Keratinocyte (primary cell): ENCODE measurements at regions not wholly inside any gene's neighbourhood (a gene's known extent, or its start where the extent isn't known, plus 50 kb on each side); places are given as distances from the start of the nearest gene placed in this dataset.

Experiments
- DNase-seq: peaks from one replicate; pipeline ENCODE4 v3.0.0-alpha.2; 2011; ENCODE audit warnings: low read depth, missing footprints, low spot score
- FAIRE-seq: peaks from 2 replicates; lab custom pipeline; 2011; peaks lifted over from hg19 to GRCh38; lab: Jason Lieb, UNC
- H2AFZ ChIP-seq: 2 replicates; pipeline ENCODE4 v1.6.0; 2012; ENCODE audit warnings: low read length, control low read depth, inconsistent platforms; ENCODE audit not compliant: control insufficient read depth
- H3K27ac ChIP-seq: 2 replicates; pipeline ENCODE4 v1.5.1; 2011; ENCODE audit warnings: low read length; ENCODE audit not compliant: control insufficient read depth, insufficient read depth
- H3K27me3 ChIP-seq: 3 replicates; pipeline ENCODE4 v1.6.0; 2011; ENCODE audit warnings: low read length; ENCODE audit not compliant: control insufficient read depth, insufficient read depth; ENCODE audit errors: extremely low read depth
- H3K36me3 ChIP-seq, 2 experiments: 2 replicates in 1 of 2; 3 replicates in 1 of 2; pipeline ENCODE4 v1.5.1; 2011; ENCODE audit warnings: low read length in 2 of 2, mild to moderate bottlenecking in 1 of 2; ENCODE audit not compliant: control insufficient read depth in 2 of 2, insufficient read depth in 2 of 2; ENCODE audit errors: extremely low read depth in 1 of 2
- H3K4me1 ChIP-seq: 3 replicates; pipeline ENCODE4 v1.5.1; 2011; ENCODE audit warnings: low read length; ENCODE audit not compliant: control insufficient read depth, insufficient read depth; ENCODE audit errors: extremely low read depth
- H3K4me2 ChIP-seq: 3 replicates; pipeline ENCODE4 v1.6.0; 2011; ENCODE audit warnings: low read depth, low read length; ENCODE audit not compliant: control insufficient read depth, insufficient read depth; ENCODE audit errors: extremely low read depth
- H3K4me3 ChIP-seq, 3 experiments: fragments of 200-600 bp in 1 of 3; sonication (generic) in 1 of 3; 2 replicates in 2 of 3; 3 replicates in 1 of 3; pipeline ENCODE4 v1.5.1; 2011 to 2016; ENCODE audit warnings: low read length in 3 of 3, mild to moderate bottlenecking in 3 of 3, control low read depth in 2 of 3, inconsistent platforms in 1 of 3, low read depth in 1 of 3, mixed read lengths in 1 of 3, mixed run types in 1 of 3, moderate library complexity in 1 of 3; ENCODE audit not compliant: control insufficient read depth in 2 of 3, insufficient read depth in 2 of 3; ENCODE audit errors: extremely low read depth in 1 of 3
- H3K79me2 ChIP-seq: 2 replicates; pipeline ENCODE4 v1.6.0; 2012; ENCODE audit warnings: low read length; ENCODE audit not compliant: control insufficient read depth, insufficient read depth
- H3K9ac ChIP-seq: 3 replicates; pipeline ENCODE4 v1.6.0; 2011; ENCODE audit warnings: low read length; ENCODE audit not compliant: control insufficient read depth, insufficient read depth; ENCODE audit errors: extremely low read depth
- H3K9me1 ChIP-seq: 3 replicates; pipeline ENCODE4 v1.6.0; 2011; ENCODE audit warnings: low read length; ENCODE audit not compliant: control insufficient read depth, insufficient read depth; ENCODE audit errors: extremely low read depth
- H3K9me3 ChIP-seq: 2 replicates; pipeline ENCODE4 v1.5.1; 2012; ENCODE audit warnings: low read depth, low read length; ENCODE audit not compliant: control insufficient read depth
- H4K20me1 ChIP-seq: 3 replicates; pipeline ENCODE4 v1.6.0; 2011; ENCODE audit warnings: low read length; ENCODE audit not compliant: control insufficient read depth, insufficient read depth; ENCODE audit errors: extremely low read depth
- CTCF ChIP-seq, 3 experiments: IDR thresholded peaks in 1 of 3; conservative IDR thresholded peaks in 1 of 3; optimal IDR thresholded peaks in 1 of 3; 2 replicates in 2 of 3; 3 replicates in 1 of 3; pipeline versions ENCODE3 to v1.5.1; 2011; ENCODE audit warnings: low read length in 3 of 3, mild to moderate bottlenecking in 3 of 3, moderate library complexity in 2 of 3, control low read depth in 1 of 3, inconsistent platforms in 1 of 3; ENCODE audit not compliant: insufficient read depth in 2 of 3; ENCODE audit errors: extremely low read depth in 1 of 3
- EZH2 ChIP-seq: IDR thresholded peaks from one replicate; pipeline ENCODE4 v1.6.1; 2012; ENCODE audit warnings: inconsistent platforms, mild to moderate bottlenecking, low read length, moderate library complexity
- dilution Hi-C: fragments of 300-500 bp; cut with MboI; formaldehyde crosslinking; loops from one replicate; pipeline ENCODE4 v1.7.0; 2020; ENCODE audit warnings: low sequenced_read_pairs; ENCODE audit not compliant: extremely low pct_ligation_motif_present

GRCh38 chr3:5813521-5813920, 626.0 kb downstream of the EDEM1 start:
- no peaks in the 10 kb centered on the region for H3K9me1 ChIP-seq
- H2AFZ ChIP-seq, result no peak overlapping the region
- H3K27me3 ChIP-seq, result no peaks in the 10 kb centered on the region
- no peaks in the 10 kb centered on the region for H3K79me2 ChIP-seq
- no peak for FAIRE-seq
- H4K20me1 ChIP-seq, result no peaks in the 10 kb centered on the region
- no peaks in the 10 kb centered on the region for H3K9me3 ChIP-seq
- no peak overlapping the region for H3K4me3 ChIP-seq
- no peak overlapping the region for H3K27ac ChIP-seq
- no peak for TF ChIP-seq CTCF (optimal IDR thresholded peaks at IDR 0.05 in 1 of 3, IDR thresholded peaks at IDR 0.05 in 1 of 3, conservative IDR thresholded peaks at IDR 0.05 in 1 of 3; ENCODE audit: extremely low read depth in 1 of 3, insufficient read depth in 2 of 3, low read length in 3 of 3)
- TF ChIP-seq EZH2, result no peak
- no peak for DNase-seq
- dilution Hi-C loops, result no loop called here
- H3K36me3 ChIP-seq, result no peaks in the 10 kb centered on the region
- H3K9ac ChIP-seq, result no peak overlapping the region
- H3K4me2 ChIP-seq, result no peak overlapping the region
- no peaks in the 10 kb centered on the region for H3K4me1 ChIP-seq

GRCh38 chr3:5822843-5823242, 635.3 kb downstream of the EDEM1 start:
- no peaks in the 10 kb centered on the region for H3K9me1 ChIP-seq
- no peaks in the 10 kb centered on the region for H3K79me2 ChIP-seq
- no peak overlapping the region for H3K9ac ChIP-seq
- H3K4me3 ChIP-seq, result no peak overlapping the region
- DNase-seq (no peak), FAIRE-seq (no peak)
- no peak overlapping the region for H2AFZ ChIP-seq
- no peaks in the 10 kb centered on the region for H3K36me3 ChIP-seq
- no peak overlapping the region for H3K4me2 ChIP-seq
- no peak for TF ChIP-seq CTCF (optimal IDR thresholded peaks at IDR 0.05 in 1 of 3, IDR thresholded peaks at IDR 0.05 in 1 of 3, conservative IDR thresholded peaks at IDR 0.05 in 1 of 3; ENCODE audit: extremely low read depth in 1 of 3, insufficient read depth in 2 of 3, low read length in 3 of 3)
- TF ChIP-seq EZH2, result no peak
- H3K4me1 ChIP-seq, result no peaks in the 10 kb centered on the region
- H3K27me3 ChIP-seq, result no peaks in the 10 kb centered on the region
- no peak overlapping the region for H3K27ac ChIP-seq
- dilution Hi-C loops, result no loop called here
- peaks cover 2% of the 10 kb centered on the region for H3K9me3 ChIP-seq
- H4K20me1 ChIP-seq, result no peaks in the 10 kb centered on the region
